ENCODE measurements at regions not wholly inside any gene's neighbourhood (a gene's known extent, or its start where the extent isn't known, plus 50 kb on each side); places are given as distances from the start of the nearest gene placed in this dataset.

- H3K27ac ChIP-seq: no peak overlapping the region
- no peaks in the 10 kb centered on the region for H3K27me3 ChIP-seq
- H3K9me3 ChIP-seq: no peaks in the 10 kb centered on the region
- 94 to 95% methylated on average over 5 of the region's 5 CpGs for WGBS, 2 donors
- no peaks in the 10 kb centered on the region for H3K4me1 ChIP-seq
- TF ChIP-seq CTCF (IDR thresholded peaks at IDR 0.05): no peak
- TF ChIP-seq POLR2A (IDR thresholded peaks at IDR 0.05): no peak
- no peak overlapping the region for H3K4me3 ChIP-seq
- DNase-seq: no peak
- intact Hi-C loops (cut with DNase I; ENCODE audit: low total_unique reads): no loop called here
- no peaks in the 10 kb centered on the region for H3K36me3 ChIP-seq (ENCODE audit: low read depth, missing control alignments)
Measured at GRCh38 chr1:55645270-55645669, 430.1 kb upstream of the USP24 start.

GRCh38 chr1:55641947-55642346, 426.8 kb upstream of the USP24 start:
- Histone ChIP-seq H3K4me1 (no peaks in the 10 kb centered on the region), H3K4me3 (no peak overlapping the region), H3K36me3 (ENCODE audit: low read depth, missing control alignments) (no peaks in the 10 kb centered on the region), H3K27me3 (no peaks in the 10 kb centered on the region), H3K9me3 (no peaks in the 10 kb centered on the region), H3K27ac (no peak overlapping the region)
- TF ChIP-seq POLR2A (IDR thresholded peaks at IDR 0.05) (no peak), CTCF (IDR thresholded peaks at IDR 0.05) (no peak)
- 91 to 93% methylated on average over 1 of the region's 1 CpG for WGBS, 2 donors
- DNase-seq: no peak
- intact Hi-C loops (cut with DNase I; ENCODE audit: low total_unique reads): no loop called here

GRCh38 chr1:55640708-55641473, 425.7 kb upstream of the USP24 start:
- Histone ChIP-seq H3K27me3 (no peaks in the 10 kb centered on the region), H3K27ac (peak overlapping the region; percentile 12 to 32), H3K36me3 (ENCODE audit: low read depth, missing control alignments) (no peaks in the 10 kb centered on the region), H3K9me3 (no peaks in the 10 kb centered on the region), H3K4me3 (peak overlapping the region in 1 of 2 donors; percentile 22), H3K4me1 (no peaks in the 10 kb centered on the region)
- intact Hi-C loops (cut with DNase I; ENCODE audit: low total_unique reads): no loop called here
- WGBS, 2 donors: 20 to 36% methylated on average over 7 of the region's 7 CpGs
- DNase-seq: peak; percentile 63
- TF ChIP-seq CTCF (IDR thresholded peaks at IDR 0.05) (no peak), POLR2A (IDR thresholded peaks at IDR 0.05) (no peak)

- no peak overlapping the region for H3K4me3 ChIP-seq
- no peaks in the 10 kb centered on the region for H3K27me3 ChIP-seq
- no peaks in the 10 kb centered on the region for H3K4me1 ChIP-seq
- no peaks in the 10 kb centered on the region for H3K36me3 ChIP-seq (ENCODE audit: low read depth, missing control alignments)
- WGBS, 2 donors: 93 to 95% methylated on average over 5 of the region's 5 CpGs
- TF ChIP-seq CTCF (IDR thresholded peaks at IDR 0.05): no peak
- TF ChIP-seq POLR2A (IDR thresholded peaks at IDR 0.05): no peak
- intact Hi-C loops (cut with DNase I; ENCODE audit: low total_unique reads): no loop called here
- H3K9me3 ChIP-seq: no peaks in the 10 kb centered on the region
- H3K27ac ChIP-seq: no peak overlapping the region
- DNase-seq: no peak
Measured at GRCh38 chr1:55639526-55639925, 424.4 kb upstream of the USP24 start.

- Histone ChIP-seq H3K9me3 (no peaks in the 10 kb centered on the region), H3K27me3 (no peaks in the 10 kb centered on the region), H3K27ac (no peak overlapping the region), H3K4me1 (no peaks in the 10 kb centered on the region), H3K4me3 (no peak overlapping the region), H3K36me3 (ENCODE audit: low read depth, missing control alignments) (no peaks in the 10 kb centered on the region)
- 92 to 100% methylated on average over 1 of the region's 1 CpG for WGBS, 2 donors
- no peak for DNase-seq
- no peak for TF ChIP-seq POLR2A (IDR thresholded peaks at IDR 0.05)
- no peak for TF ChIP-seq CTCF (IDR thresholded peaks at IDR 0.05)
- intact Hi-C loops (cut with DNase I; ENCODE audit: low total_unique reads): no loop called here
Measured at GRCh38 chr1:55639051-55639450, 423.9 kb upstream of the USP24 start.

All from testis (tissue), 2 donors.